Peyer's patch (tissue), 4 donors: ENCODE measurements at regions not wholly inside any gene's neighbourhood (a gene's known extent, or its start where the extent isn't known, plus 50 kb on each side); places are given as distances from the start of the nearest gene placed in this dataset.

Experiments used
- DNase-seq, 3 donors: peaks; one replicate each; pipeline ENCODE4 v3.0.0-alpha.2; 2017 to 2019
- H3K27ac ChIP-seq, 4 donors: fragments of 200-600 bp; sonication (generic); one replicate each; pipeline ENCODE4 v1.5.1; 2016 to 2019
- H3K27me3 ChIP-seq, 2 donors: fragments of 200-600 bp; sonication (generic); one replicate each; pipeline ENCODE4 v1.5.1; 2019
- H3K36me3 ChIP-seq, 3 donors: fragments of 200-600 bp; sonication (generic); one replicate each; pipeline ENCODE4 v1.5.1; 2016 to 2019
- H3K4me1 ChIP-seq, 4 donors: fragments of 200-600 bp; sonication (generic); one replicate each; pipeline ENCODE4 v1.5.1; 2016 to 2019
- H3K4me3 ChIP-seq, 4 donors: fragments of 200-600 bp; sonication (generic); 1 replicate in 3 of 4; 2 replicates in 1 of 4; pipeline ENCODE4 v1.5.1; 2016 to 2019; ENCODE audit warnings: mild to moderate bottlenecking in 1 of 4
- H3K9me3 ChIP-seq, 4 donors: fragments of 200-600 bp; sonication (generic); one replicate each; pipeline ENCODE4 v1.5.1; 2016 to 2019; ENCODE audit warnings: mild to moderate bottlenecking in 1 of 4
- POLR2A ChIP-seq, 2 donors: fragments of 450-650 bp; IDR thresholded peaks; one replicate each; pipeline ENCODE4 v1.5.1; 2017; ENCODE audit warnings: antibody characterized with exemption in 2 of 2, mild to moderate bottlenecking in 2 of 2, moderate library complexity in 2 of 2
- TF ChIP-seq, protein P1 (sequence below), 6 experiments: fragments of 450-650 bp in 4 of 6; fragments of 200-600 bp in 2 of 6; sonication (generic) in 1 of 6; IDR thresholded peaks; one replicate each; pipeline ENCODE4 v1.5.1; 2017 to 2019; ENCODE audit warnings: antibody characterized with exemption in 6 of 6, mild to moderate bottlenecking in 3 of 6, moderate library complexity in 1 of 6

DNA sequence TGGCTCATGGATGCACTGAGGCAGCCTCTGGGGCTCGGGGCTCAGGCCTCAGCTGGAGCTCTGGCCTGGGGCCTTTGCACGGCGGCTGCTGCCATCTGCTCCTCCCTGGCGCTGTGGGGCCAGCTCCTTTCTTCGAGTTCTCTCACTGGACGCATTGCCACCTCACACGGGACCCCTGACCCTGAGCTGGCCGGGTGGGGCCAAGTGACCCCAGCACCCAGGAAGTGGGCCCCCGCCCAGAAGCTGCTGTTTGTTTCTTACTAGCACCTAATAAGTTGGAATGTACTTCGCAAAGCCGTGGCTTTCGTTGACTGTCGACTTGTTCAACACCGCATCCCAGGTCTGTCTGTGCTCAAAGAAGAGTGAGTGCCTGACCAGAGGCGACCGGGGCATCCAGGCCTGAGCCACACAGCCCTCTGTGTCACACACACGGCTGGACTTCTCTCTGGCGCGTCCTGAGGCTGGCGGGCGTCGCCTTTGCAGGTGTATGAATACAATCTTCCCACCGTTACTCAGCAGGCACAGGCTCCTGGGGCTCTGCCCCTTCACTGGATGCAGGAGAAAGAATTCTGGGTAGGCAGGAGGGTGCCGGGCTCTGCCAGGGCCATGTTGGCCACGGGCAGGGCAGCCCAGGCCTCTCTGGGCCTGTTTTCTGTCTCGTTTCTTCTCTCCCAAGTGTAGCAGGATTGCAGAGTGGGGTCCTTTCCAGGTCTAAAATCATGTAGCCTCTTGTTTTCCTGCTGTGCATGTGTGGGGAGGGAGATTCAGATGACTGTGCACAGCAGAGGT is 112.9 kb downstream of the DLL1 start:
- H3K27ac ChIP-seq, result peak overlapping the region in 1 of 4 donors; percentile 59
- no peaks in the 10 kb centered on the region for H3K9me3 ChIP-seq
- DNase-seq, result peak in 2 of 3 donors; percentile 41 to 49
- H3K4me1 ChIP-seq, result no peaks in the 10 kb centered on the region
- no peaks in the 10 kb centered on the region for H3K36me3 ChIP-seq
- H3K4me3 ChIP-seq, result no peak overlapping the region
- TF ChIP-seq POLR2A (IDR thresholded peaks at IDR 0.05), result no peak
- TF ChIP-seq, protein P1, sequence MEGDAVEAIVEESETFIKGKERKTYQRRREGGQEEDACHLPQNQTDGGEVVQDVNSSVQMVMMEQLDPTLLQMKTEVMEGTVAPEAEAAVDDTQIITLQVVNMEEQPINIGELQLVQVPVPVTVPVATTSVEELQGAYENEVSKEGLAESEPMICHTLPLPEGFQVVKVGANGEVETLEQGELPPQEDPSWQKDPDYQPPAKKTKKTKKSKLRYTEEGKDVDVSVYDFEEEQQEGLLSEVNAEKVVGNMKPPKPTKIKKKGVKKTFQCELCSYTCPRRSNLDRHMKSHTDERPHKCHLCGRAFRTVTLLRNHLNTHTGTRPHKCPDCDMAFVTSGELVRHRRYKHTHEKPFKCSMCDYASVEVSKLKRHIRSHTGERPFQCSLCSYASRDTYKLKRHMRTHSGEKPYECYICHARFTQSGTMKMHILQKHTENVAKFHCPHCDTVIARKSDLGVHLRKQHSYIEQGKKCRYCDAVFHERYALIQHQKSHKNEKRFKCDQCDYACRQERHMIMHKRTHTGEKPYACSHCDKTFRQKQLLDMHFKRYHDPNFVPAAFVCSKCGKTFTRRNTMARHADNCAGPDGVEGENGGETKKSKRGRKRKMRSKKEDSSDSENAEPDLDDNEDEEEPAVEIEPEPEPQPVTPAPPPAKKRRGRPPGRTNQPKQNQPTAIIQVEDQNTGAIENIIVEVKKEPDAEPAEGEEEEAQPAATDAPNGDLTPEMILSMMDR (IDR thresholded peaks at IDR 0.05), result no peak
- no peaks in the 10 kb centered on the region for H3K27me3 ChIP-seq

DNA sequence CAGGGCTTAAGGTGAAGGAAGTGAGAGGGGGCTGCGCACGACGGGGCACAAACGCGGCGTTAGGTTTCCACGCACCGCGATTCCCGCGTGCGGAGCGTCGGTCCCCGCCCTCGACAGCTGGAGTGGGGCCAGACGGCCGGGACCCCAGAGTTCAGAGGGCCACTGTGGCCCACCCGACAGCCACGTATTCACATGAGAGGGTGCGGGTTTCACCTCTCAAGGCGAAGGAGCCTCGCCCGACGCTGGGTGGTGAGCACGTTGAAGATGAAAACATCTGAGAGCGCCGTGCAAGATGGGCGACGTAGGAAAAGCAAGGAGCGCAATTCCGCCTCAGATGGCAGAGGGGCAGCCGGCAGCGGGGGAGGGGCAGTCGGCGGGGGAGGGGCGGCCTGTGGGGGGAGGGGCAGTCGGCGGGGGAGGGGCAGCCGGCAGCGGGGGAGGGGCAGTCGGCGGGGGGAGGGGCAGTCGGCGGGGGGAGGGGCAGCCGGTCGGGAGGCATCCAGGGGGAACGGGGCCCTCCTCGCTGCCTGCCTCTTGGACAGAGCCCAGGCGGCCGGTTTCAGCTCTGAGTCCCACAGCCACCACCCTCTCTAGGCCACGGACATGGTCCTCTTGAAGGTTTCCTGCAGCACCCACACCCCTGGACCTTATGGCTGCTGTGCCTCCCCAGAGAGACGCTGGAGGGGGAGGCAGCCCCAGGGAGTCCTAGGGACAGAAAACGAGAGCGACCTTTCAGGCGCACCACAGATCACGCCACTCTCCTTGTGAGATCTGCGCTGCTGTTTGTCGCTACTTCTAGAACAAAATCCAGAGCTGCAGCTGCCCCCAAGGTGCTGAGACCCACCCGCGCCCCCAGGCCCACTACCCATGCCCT is 113.7 kb downstream of the DLL1 start:
- H3K4me3 ChIP-seq, result no peak overlapping the region
- no peaks in the 10 kb centered on the region for H3K9me3 ChIP-seq
- no peaks in the 10 kb centered on the region for H3K36me3 ChIP-seq
- DNase-seq, result peak in 2 of 3 donors; percentile 45 to 46
- no peaks in the 10 kb centered on the region for H3K27me3 ChIP-seq
- TF ChIP-seq POLR2A (IDR thresholded peaks at IDR 0.05), result no peak
- TF ChIP-seq, protein P1 (IDR thresholded peaks at IDR 0.05), result no peak
- no peaks in the 10 kb centered on the region for H3K4me1 ChIP-seq
- no peak overlapping the region for H3K27ac ChIP-seq

DNA sequence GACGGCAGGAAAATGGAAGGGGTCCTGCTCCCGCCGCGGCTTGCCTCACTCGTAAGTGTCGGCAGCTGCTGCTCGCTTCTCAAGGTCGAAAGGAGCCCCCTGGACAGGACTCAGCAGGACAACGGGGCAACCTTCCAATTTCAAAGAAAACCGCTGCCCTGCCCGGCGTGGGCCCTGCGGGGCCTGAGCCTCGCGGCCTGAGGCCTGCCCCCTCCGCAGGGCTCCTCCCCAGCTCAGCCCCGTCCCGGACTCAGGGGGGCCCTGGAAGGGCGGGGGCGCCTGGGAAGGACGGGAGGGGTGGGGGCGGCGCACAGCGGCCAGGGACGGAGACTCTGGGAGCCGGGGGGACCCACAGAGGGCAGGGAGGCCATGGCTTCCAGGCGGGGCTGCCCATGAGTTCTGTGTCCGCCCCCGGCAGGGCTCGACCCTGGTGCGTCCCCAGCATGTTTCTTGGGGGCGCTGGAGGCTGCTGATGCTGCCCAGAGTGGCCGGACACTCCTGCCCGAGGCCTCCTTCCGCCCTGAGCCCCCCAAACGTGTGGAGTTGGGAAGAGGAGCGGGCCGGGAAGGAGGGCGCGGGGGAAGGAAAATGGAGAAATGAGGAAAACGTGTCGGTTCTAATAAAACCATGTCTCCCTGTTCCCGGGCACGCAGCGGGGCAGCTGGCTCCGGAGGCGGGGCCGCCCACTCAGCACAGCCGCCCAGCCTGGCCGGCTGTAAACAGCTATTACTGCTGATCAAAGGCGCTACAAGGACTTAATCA is 114.6 kb downstream of the DLL1 start:
- Histone ChIP-seq H3K36me3 (no peaks in the 10 kb centered on the region), H3K27me3 (no peaks in the 10 kb centered on the region), H3K4me3 (no peak overlapping the region), H3K9me3 (no peaks in the 10 kb centered on the region), H3K27ac (no peak overlapping the region), H3K4me1 (no peaks in the 10 kb centered on the region)
- TF ChIP-seq, protein P1 (IDR thresholded peaks at IDR 0.05), result no peak
- no peak for TF ChIP-seq POLR2A (IDR thresholded peaks at IDR 0.05)
- peak in 1 of 3 donors; percentile 45 for DNase-seq

DNA sequence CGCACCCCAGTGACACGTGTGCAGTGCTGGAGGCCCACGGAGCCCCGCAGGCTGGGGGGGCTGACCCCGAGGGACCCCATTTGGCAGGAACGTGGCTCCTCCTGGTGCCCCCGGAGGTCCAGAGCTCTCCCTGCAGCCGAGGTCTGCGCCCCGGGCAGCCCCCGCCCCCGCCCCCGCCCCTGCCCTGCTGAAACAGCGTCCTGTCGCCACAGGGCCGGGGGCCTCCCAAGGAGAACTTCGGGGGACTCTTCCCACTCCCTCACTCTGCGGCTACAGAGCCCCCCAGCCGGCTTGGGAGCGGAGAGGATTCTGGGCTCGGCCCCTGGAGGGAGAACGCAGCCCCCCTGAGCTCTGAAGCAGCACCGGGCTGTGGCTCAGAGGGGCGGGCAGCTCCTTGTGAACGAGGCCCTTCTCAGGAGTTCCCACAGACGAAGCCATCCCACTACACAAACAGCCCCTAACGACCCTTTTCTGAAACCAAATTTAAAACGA is 115.2 kb downstream of the DLL1 start:
- Histone ChIP-seq H3K4me1 (no peaks in the 10 kb centered on the region), H3K27ac (no peak overlapping the region), H3K36me3 (no peaks in the 10 kb centered on the region), H3K27me3 (no peaks in the 10 kb centered on the region), H3K4me3 (no peak overlapping the region), H3K9me3 (no peaks in the 10 kb centered on the region)
- TF ChIP-seq, protein P1 (IDR thresholded peaks at IDR 0.05), result no peak
- TF ChIP-seq POLR2A (IDR thresholded peaks at IDR 0.05), result no peak
- no peak for DNase-seq
